ENCODE measurements at regions not wholly inside any gene's neighbourhood (a gene's known extent, or its start where the extent isn't known, plus 50 kb on each side); places are given as distances from the start of the nearest gene placed in this dataset.
"Not testable (repeated sequence)": the region's sequence is repeated elsewhere in the genome, so short reads cannot be mapped to it uniquely, and the experiment has no call there.

DNA sequence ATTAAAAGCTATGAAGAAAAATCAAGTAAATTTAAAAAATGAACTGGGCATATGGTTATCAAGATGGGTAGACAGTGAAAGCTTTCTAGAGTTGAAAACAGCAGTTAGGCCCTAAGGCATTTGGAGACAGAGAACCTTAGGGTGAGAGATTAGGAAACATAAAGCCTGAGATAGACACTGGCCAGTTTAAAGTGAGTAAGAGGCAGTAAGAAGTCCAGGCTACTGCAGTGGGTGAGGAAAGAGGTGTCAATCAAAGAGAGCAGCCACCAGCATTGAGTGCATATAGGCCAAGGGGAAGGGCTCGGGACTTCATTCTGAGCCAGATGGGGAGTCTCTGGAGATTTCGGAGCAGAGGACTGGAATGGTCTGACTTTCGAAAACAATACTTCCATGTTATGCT, 1360.5 kb upstream of the ADGRL4 start:
- no peak for DNase-seq (ENCODE audit: low read depth in 2 of 2)

DNA sequence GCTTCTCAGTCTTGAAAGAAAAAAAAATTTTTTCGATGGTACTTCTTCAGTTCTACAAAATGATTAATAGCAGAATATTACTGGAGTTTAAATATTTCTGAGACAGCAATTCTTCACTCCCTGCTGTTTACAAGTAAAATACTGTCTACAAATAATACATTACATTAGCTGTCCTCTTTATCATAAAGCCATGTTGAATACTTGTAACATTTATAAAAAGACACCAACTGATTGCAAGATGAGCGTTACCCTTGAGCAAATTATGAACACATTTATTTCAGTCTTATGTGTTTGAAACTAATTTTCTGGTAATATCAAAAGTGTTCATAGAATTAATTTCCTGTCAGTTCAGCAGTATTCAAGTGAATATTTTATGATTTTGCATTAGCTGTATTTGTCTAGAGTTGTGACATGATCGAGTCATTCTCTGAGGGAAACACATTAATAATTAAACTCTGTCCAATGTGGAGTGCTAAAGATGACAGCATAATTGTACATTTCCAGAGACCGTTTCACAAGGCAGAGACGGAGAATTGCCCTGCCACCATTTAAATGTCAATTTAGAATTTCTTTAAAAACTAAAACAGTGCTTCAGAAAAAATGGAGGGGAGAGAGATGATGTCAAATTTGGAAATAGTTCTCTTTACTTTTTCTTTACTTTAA, 1359.0 kb upstream of the ADGRL4 start:
- DNase-seq (ENCODE audit: low read depth in 2 of 2) = no peak

DNA sequence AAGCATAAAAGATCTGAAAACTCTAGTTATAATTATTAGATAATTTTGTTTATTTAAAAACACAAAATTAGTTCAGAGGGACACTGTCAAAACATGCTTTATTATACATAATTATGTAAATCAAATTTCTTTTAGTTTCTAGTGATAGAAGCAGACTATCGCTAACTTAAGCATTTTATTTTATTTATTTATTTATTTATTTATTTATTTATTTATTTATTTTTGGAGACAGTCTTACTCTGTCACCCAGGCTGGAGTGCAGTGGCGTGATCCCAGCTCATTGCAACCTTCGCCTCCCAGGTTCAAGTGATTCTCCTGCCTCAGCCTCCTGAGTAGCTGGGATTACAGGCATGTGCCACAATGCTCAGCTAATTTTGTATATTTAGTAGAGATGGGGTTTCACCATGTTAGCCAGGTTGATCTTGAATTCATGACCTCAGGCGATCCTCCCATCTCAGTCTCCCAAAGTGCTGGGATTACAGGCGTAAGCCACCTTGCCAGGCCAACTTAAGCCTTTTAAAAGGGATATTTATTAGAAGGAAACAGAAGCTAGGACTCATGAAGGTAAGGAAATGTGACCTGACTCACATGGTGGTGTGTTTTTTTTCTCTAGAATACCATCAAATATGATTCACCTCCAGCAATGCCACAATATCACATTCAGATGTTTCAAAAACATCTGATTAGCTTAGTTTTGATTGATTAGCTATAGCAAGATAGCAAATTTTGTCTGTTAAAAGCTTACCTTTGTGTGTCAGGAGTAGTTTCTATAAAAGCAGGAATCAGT, 1357.4 kb upstream of the ADGRL4 start:
- DNase-seq (ENCODE audit: low read depth in 2 of 2) = no peak

- no peak for DNase-seq (ENCODE audit: low read depth in 2 of 2)
Measured at GRCh38 chr1:80359666-80360065, 1353.1 kb upstream of the ADGRL4 start.

DNA sequence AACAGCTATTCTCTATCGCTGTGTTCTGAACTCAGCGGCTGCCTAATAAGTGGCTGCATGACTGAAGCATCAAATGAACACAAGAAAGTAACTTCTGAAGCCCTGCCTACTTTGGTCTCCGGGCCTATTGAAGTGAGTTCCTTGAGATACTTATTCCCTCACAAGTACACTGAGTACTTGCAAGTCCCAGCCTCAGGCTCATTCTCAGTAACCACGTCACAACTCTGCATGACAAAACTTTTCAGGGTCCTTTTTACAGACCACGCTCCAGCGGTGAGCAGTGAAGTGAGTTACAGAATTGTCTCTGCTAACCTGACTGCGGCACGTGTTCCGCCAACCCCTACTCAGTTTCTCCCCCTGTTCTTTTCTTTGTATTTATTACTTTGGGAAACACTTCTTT, 1342.7 kb upstream of the ADGRL4 start:
- no peak for DNase-seq (ENCODE audit: low read depth in 2 of 2)

DNA sequence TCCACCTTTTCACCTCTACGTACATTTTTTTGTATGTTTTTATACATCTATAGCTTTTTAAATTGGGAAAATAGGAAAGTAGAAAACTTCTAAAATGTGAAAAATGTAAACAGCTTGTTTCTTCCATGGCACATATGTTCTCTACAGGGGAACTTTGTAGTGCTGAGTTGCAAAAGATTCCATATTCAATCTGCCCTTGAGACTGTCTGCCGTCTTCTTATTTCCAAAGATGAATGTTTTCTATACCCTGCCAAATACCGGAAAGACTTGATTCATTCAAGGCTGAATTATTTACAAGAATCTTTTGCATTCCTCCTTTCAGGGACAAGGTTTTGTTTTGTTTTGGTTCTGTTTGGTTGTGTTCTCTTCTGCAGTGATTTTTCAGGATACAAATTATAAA, 1334.5 kb upstream of the ADGRL4 start:
- no peak for DNase-seq (ENCODE audit: low read depth in 2 of 2)

GRCh38 chr1:80318108-80318507, 1311.6 kb upstream of the ADGRL4 start:
- no peak for DNase-seq (ENCODE audit: low read depth in 2 of 2)

GRCh38 chr1:80310703-80311245, 1304.2 kb upstream of the ADGRL4 start:
- no peak for DNase-seq (ENCODE audit: low read depth in 2 of 2)

GRCh38 chr1:80305466-80305865, 1298.9 kb upstream of the ADGRL4 start:
- DNase-seq (ENCODE audit: low read depth in 2 of 2) = no peak

DNA sequence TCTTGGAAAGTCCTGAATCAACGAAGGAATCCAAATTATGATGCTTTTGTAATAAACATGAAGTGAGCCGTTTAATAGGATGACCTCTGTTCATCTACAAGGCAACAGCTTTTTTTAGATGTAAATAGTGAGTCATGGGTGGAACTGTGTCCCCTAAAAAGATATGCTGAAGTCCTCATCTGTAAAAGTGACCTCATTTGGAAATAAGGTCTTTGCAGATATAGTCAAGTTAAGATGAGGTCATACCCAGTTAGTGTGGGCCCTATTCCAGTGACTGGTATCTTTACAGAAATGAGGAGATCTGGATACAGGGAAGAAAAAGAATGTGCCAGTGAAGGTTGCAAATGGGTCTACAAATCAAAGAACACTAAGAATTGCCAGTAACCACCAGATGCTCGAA, 1287.3 kb upstream of the ADGRL4 start:
- DNase-seq (ENCODE audit: low read depth in 2 of 2) = no peak

- DNase-seq (ENCODE audit: low read depth in 2 of 2) = not testable (repeated sequence)
Measured at GRCh38 chr1:80288750-80289149, 1282.2 kb upstream of the ADGRL4 start.

DNA sequence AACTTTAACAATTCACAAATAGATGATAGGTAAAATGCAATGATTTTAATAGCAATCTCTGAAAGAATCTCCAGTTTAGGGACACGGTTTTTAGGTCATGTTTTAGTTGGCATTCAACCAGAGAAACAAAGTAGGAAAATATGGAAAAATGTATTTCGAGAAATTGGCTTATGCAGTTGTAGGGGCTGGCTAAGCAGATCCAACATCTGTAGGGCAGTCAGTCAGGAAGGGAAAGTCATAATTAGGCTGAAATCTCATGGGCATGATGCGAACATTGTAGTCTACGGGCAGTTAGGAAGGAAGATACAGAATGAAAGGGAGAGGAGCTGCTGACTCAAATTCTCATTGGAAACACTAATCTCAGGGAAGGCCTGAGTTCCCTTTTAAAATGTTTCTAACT, 1276.0 kb upstream of the ADGRL4 start:
- DNase-seq (ENCODE audit: low read depth in 2 of 2) = no peak

DNA sequence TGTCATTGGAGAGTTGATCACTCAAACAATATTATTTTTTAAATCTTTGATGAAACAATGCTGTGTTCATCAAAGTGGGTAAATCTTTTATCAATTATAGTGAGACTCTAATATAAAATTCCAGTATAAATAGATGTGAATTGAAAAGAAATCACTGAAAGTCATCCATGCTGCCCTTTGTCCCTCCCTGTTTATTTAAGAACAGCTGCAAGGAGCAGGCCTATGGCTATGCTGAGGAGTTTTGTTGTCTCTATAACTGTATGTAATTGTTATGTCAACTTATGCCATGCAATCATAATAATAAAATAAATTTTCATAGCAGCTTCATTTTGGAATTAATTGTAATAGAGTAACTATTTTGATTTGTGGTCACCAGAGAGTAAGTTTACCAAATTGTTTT, 1272.4 kb upstream of the ADGRL4 start:
- no peak for DNase-seq (ENCODE audit: low read depth in 2 of 2)

GRCh38 chr1:80274256-80274655, 1267.7 kb upstream of the ADGRL4 start:
- DNase-seq (ENCODE audit: low read depth in 2 of 2) = no peak

- DNase-seq (ENCODE audit: low read depth in 2 of 2) = no peak
Measured at GRCh38 chr1:80272495-80272894, 1266.0 kb upstream of the ADGRL4 start.

- DNase-seq (ENCODE audit: low read depth in 2 of 2) = no peak
Measured at GRCh38 chr1:80258659-80259058, 1252.1 kb upstream of the ADGRL4 start.

DNA sequence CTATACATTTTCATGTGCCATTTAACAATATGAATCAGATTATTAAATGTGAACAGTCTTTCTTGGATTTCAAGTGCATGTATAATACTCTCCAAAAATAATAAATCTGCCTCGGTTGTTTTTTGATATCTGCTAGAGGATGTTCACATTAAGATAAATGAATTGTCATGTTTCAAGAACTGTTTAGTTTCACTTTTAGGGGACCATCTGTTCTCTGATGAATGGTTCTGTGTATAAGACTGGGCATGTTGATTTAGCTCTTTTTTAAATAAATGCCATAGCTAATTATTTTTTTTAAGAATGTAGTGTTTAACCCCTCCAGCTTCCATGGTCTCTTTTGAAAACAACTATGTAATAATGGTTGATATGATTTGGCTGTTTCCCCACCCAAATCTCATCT, 1245.1 kb upstream of the ADGRL4 start:
- no peak for DNase-seq (ENCODE audit: low read depth in 2 of 2)

GRCh38 chr1:80251171-80251570, 1244.6 kb upstream of the ADGRL4 start:
- no peak for DNase-seq (ENCODE audit: low read depth in 2 of 2)

GRCh38 chr1:80250573-80251168, 1244.1 kb upstream of the ADGRL4 start:
- no peak for DNase-seq (ENCODE audit: low read depth in 2 of 2)

DNA sequence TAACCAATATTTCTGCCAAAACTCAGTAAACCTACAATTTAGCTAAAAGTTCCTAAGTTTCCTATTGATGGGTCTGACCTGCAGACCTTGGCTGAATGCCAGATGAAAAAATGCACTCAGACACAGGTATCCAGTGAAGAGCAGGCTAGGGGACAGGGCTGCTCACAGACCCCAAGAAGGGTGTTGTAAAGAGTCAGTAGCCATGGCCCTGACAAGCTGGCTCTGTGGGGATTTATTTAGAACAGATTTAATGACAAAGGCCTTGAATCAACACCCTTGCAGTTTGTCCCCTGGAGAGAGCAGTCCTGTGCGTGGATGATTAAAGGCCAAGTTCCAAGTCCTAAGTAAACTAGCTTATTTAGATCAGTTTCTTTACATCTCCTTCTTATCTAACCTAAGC, 1243.2 kb upstream of the ADGRL4 start:
- DNase-seq (ENCODE audit: low read depth in 2 of 2) = no peak

GRCh38 chr1:80248886-80249285, 1242.4 kb upstream of the ADGRL4 start:
- no peak for DNase-seq (ENCODE audit: low read depth in 2 of 2)

DNA sequence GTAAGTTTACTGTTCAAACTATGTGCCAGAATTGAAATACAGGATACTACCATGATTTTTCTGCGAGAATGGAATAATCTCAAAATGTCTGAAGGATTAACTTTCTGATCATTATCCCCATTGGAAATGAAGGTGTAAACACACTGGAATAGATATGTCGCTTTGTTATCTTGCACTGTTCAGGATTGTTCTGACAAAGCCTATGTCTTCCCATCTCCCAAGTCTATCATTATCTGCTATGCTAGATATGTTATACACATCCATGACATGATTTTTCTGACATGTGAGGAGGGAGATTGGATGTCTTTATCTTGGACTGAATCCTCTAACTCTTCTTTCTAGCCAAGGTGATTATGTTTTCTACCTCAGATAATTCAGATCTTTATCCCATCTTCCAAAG, 1239.3 kb upstream of the ADGRL4 start:
- DNase-seq (ENCODE audit: low read depth in 2 of 2) = no peak

- DNase-seq (ENCODE audit: low read depth in 2 of 2) = no peak
Measured at GRCh38 chr1:80244372-80244771, 1237.8 kb upstream of the ADGRL4 start.

All from lung microvascular endothelial cell (primary cell).